Activated T-cell treated with anti-CD3 and anti-CD28 coated beads for 24 hours (primary cell): ENCODE measurements at regions not wholly inside any gene's neighbourhood (a gene's known extent, or its start where the extent isn't known, plus 50 kb on each side); places are given as distances from the start of the nearest gene placed in this dataset.

Experiments used
- DNase-seq: peaks from one replicate; pipeline ENCODE4 v3.0.0-alpha.2; 2020; ENCODE audit warnings: low read depth

- no peak for DNase-seq
Measured at GRCh38 chr2:220278022-220278421, 650.6 kb downstream of the SLC4A3 start.

- DNase-seq = no peak
Measured at GRCh38 chr2:220279372-220279771, 651.9 kb downstream of the SLC4A3 start.

GRCh38 chr2:220279840-220280239 lies 652.4 kb downstream of the SLC4A3 start:
- DNase-seq = no peak

GRCh38 chr2:220280736-220281135 lies 653.3 kb downstream of the SLC4A3 start:
- DNase-seq = no peak

- DNase-seq = no peak
Measured at GRCh38 chr2:220281771-220282170, 654.3 kb downstream of the SLC4A3 start.

GRCh38 chr2:220282236-220282635 lies 654.8 kb downstream of the SLC4A3 start:
- DNase-seq = no peak

- no peak for DNase-seq
Measured at GRCh38 chr2:220293966-220294365, 666.5 kb downstream of the SLC4A3 start.

GRCh38 chr2:220296174-220296573 lies 668.7 kb downstream of the SLC4A3 start:
- DNase-seq = no peak

GRCh38 chr2:220297093-220297492 lies 669.7 kb downstream of the SLC4A3 start:
- no peak for DNase-seq

GRCh38 chr2:220300806-220301205 lies 673.4 kb downstream of the SLC4A3 start:
- DNase-seq = no peak

- no peak for DNase-seq
Measured at GRCh38 chr2:220302756-220303155, 675.3 kb downstream of the SLC4A3 start.

- no peak for DNase-seq
Measured at GRCh38 chr2:220309215-220309614, 681.8 kb downstream of the SLC4A3 start.

GRCh38 chr2:220310451-220310861 lies 683.0 kb downstream of the SLC4A3 start:
- no peak for DNase-seq

- no peak for DNase-seq
Measured at GRCh38 chr2:220315098-220315823, 687.8 kb downstream of the SLC4A3 start.

GRCh38 chr2:220318037-220318436 lies 690.6 kb downstream of the SLC4A3 start:
- no peak for DNase-seq

- DNase-seq = no peak
Measured at GRCh38 chr2:220318508-220318907, 691.1 kb downstream of the SLC4A3 start.

- no peak for DNase-seq
Measured at GRCh38 chr2:220320326-220320725, 692.9 kb downstream of the SLC4A3 start.

GRCh38 chr2:220332886-220333285 lies 705.5 kb downstream of the SLC4A3 start:
- no peak for DNase-seq

GRCh38 chr2:220334210-220334609 lies 706.8 kb downstream of the SLC4A3 start:
- DNase-seq = no peak

- no peak for DNase-seq
Measured at GRCh38 chr2:220334871-220335590, 707.6 kb downstream of the SLC4A3 start.

GRCh38 chr2:220335591-220335915 lies 708.1 kb downstream of the SLC4A3 start:
- DNase-seq = no peak

- no peak for DNase-seq
Measured at GRCh38 chr2:220336771-220337170, 709.3 kb downstream of the SLC4A3 start.

GRCh38 chr2:220337611-220338440 lies 710.4 kb downstream of the SLC4A3 start:
- no peak for DNase-seq
